ENCODE measurements at regions not wholly inside any gene's neighbourhood (a gene's known extent, or its start where the extent isn't known, plus 50 kb on each side); places are given as distances from the start of the nearest gene placed in this dataset.

DNA sequence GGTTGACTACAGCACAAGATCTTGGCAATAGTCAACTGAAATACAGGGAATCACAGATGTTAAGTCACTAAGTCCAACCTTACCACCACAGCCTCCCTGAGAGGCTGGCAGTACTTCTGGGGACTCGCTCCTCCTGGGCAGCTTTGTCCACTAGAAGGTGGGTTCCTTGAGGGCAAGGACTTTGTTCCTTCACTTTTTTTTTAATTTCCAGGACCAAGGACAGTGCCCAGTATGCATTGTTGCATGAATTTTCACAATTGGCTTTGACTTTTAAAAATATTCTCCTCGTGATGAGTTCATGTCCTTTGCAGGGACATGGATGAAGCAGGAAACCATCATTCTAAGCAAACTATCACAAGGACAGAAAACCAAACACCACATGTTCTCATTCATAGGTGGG lies 96.7 kb upstream of the IGSF21 start:
- TF ChIP-seq, protein P1, sequence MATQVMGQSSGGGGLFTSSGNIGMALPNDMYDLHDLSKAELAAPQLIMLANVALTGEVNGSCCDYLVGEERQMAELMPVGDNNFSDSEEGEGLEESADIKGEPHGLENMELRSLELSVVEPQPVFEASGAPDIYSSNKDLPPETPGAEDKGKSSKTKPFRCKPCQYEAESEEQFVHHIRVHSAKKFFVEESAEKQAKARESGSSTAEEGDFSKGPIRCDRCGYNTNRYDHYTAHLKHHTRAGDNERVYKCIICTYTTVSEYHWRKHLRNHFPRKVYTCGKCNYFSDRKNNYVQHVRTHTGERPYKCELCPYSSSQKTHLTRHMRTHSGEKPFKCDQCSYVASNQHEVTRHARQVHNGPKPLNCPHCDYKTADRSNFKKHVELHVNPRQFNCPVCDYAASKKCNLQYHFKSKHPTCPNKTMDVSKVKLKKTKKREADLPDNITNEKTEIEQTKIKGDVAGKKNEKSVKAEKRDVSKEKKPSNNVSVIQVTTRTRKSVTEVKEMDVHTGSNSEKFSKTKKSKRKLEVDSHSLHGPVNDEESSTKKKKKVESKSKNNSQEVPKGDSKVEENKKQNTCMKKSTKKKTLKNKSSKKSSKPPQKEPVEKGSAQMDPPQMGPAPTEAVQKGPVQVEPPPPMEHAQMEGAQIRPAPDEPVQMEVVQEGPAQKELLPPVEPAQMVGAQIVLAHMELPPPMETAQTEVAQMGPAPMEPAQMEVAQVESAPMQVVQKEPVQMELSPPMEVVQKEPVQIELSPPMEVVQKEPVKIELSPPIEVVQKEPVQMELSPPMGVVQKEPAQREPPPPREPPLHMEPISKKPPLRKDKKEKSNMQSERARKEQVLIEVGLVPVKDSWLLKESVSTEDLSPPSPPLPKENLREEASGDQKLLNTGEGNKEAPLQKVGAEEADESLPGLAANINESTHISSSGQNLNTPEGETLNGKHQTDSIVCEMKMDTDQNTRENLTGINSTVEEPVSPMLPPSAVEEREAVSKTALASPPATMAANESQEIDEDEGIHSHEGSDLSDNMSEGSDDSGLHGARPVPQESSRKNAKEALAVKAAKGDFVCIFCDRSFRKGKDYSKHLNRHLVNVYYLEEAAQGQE (IDR thresholded peaks at IDR 0.05; ENCODE audit: insufficient read depth in 1 of 2, low read depth in 2 of 2, low read length in 2 of 2): peak in 1 of 2 experiments; percentile 84; a peak in 2 of 4 replicates
- TF ChIP-seq POLR2AphosphoS5 (IDR thresholded peaks at IDR 0.05; ENCODE audit: low read depth, low read length) (no peak), FOXP2 (optimal IDR thresholded peaks at IDR 0.05; ENCODE audit: borderline replicate concordance, extremely low read depth, extremely low read length, insufficient read depth) (no peak), SIN3A (IDR thresholded peaks at IDR 0.05; ENCODE audit: borderline replicate concordance, insufficient read depth, low read length) (no peak)

DNA sequence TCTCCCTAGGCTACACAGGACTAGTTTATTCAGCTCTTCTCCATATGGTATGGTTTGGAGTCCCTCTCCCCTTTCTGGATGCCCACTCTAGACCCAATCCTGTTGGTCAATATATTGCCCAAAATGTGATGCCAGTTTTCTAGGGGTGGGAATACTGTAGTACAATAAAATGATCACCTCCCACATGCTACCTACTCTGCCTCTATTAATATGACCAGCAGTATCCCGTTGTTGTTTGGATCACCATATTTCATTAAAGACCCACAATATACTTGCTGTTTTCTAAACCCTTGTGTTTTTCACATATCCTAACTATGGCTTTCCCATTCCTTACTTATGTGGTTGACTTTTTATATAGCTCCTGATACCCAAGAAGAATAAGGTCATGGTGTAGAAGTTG lies 95.9 kb upstream of the IGSF21 start:
- TF ChIP-seq, protein P1 (IDR thresholded peaks at IDR 0.05; ENCODE audit: insufficient read depth in 1 of 2, low read depth in 2 of 2, low read length in 2 of 2): no peak
- TF ChIP-seq POLR2AphosphoS5 (IDR thresholded peaks at IDR 0.05; ENCODE audit: low read depth, low read length): no peak
- no peak for TF ChIP-seq FOXP2 (optimal IDR thresholded peaks at IDR 0.05; ENCODE audit: borderline replicate concordance, extremely low read depth, extremely low read length, insufficient read depth)
- no peak for TF ChIP-seq SIN3A (IDR thresholded peaks at IDR 0.05; ENCODE audit: borderline replicate concordance, insufficient read depth, low read length)
- no peak for TF ChIP-seq TAF1 (IDR thresholded peaks at IDR 0.05; ENCODE audit: borderline replicate concordance, insufficient read depth, low read length)

DNA sequence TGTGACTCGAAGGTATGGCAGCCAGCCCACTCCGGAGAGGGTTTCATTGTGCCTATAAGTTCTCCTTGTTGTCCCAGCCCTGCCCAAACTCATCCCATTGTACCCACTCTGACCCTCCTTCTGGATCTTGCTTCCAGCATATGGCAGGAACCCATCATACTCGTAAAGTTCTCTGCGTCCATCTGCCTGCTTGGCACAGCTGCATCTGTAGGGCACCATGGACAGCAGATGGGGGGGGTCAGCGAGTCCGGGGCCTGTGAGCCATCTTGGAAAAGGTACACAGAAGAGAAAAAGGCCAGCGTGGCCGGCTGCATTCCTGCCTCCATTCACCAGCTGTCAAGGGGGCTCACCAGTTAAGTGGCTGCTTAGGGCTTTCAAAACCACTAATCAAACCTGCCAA lies 94.9 kb upstream of the IGSF21 start:
- no peak for TF ChIP-seq POLR2AphosphoS5 (IDR thresholded peaks at IDR 0.05; ENCODE audit: low read depth, low read length)
- TF ChIP-seq, protein P1 (IDR thresholded peaks at IDR 0.05; ENCODE audit: insufficient read depth in 1 of 2, low read depth in 2 of 2, low read length in 2 of 2): peak in 1 of 2 experiments; percentile 76; a peak in 2 of 4 replicates
- TF ChIP-seq SIN3A (IDR thresholded peaks at IDR 0.05; ENCODE audit: borderline replicate concordance, insufficient read depth, low read length): no peak
- no peak for TF ChIP-seq FOXP2 (optimal IDR thresholded peaks at IDR 0.05; ENCODE audit: borderline replicate concordance, extremely low read depth, extremely low read length, insufficient read depth)
- TF ChIP-seq TAF1 (IDR thresholded peaks at IDR 0.05; ENCODE audit: borderline replicate concordance, insufficient read depth, low read length): no peak

DNA sequence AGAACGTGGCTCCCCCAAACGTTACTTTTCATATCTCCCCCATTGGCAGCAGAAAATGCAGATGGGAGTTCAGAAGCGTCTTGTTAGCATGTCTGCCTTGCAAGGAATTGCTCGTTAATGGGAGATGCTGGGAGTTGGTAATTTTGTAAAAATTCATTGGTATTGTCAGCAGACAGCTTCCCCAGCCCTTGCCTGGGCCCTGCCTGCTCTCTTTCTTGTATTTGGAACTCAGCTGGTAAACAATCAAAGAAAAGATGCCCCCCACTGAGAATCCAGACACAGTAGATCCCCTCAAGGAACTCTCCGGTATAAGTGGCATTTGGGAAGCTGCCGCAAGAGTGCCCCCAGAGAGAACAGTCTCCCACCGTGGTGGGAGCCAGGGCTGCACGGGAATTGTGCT lies 94.4 kb upstream of the IGSF21 start:
- no peak for TF ChIP-seq SIN3A (IDR thresholded peaks at IDR 0.05; ENCODE audit: borderline replicate concordance, insufficient read depth, low read length)
- TF ChIP-seq TAF1 (IDR thresholded peaks at IDR 0.05; ENCODE audit: borderline replicate concordance, insufficient read depth, low read length): no peak
- TF ChIP-seq POLR2AphosphoS5 (IDR thresholded peaks at IDR 0.05; ENCODE audit: low read depth, low read length): no peak
- TF ChIP-seq FOXP2 (optimal IDR thresholded peaks at IDR 0.05; ENCODE audit: borderline replicate concordance, extremely low read depth, extremely low read length, insufficient read depth): no peak
- TF ChIP-seq, protein P1 (IDR thresholded peaks at IDR 0.05; ENCODE audit: insufficient read depth in 1 of 2, low read depth in 2 of 2, low read length in 2 of 2): no peak

DNA sequence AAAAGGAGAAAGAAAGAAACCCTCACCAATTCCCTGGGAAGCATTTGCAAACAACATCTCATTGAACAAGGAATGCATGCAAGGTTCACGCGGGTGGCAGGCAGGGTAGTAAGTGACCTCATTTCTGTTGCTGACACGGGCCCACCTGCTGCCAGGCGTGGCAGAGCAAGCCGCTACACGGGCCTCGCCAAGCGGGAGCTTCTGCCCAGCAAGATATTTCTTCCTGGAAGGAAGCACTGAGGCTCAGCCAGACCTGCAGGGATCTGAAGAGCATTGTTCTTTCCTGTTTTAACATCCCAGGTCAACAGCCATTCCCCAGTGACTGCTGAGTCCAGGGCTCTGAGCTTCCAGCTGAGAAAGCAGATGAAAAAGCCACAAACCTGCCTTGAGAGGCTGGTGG lies 91.9 kb upstream of the IGSF21 start:
- TF ChIP-seq FOXP2 (optimal IDR thresholded peaks at IDR 0.05; ENCODE audit: borderline replicate concordance, extremely low read depth, extremely low read length, insufficient read depth): no peak
- TF ChIP-seq, protein P1 (IDR thresholded peaks at IDR 0.05; ENCODE audit: insufficient read depth in 1 of 2, low read depth in 2 of 2, low read length in 2 of 2): no peak
- no peak for TF ChIP-seq POLR2AphosphoS5 (IDR thresholded peaks at IDR 0.05; ENCODE audit: low read depth, low read length)
- TF ChIP-seq SIN3A (IDR thresholded peaks at IDR 0.05; ENCODE audit: borderline replicate concordance, insufficient read depth, low read length): no peak
- TF ChIP-seq TAF1 (IDR thresholded peaks at IDR 0.05; ENCODE audit: borderline replicate concordance, insufficient read depth, low read length): no peak
